ENCODE measurements at regions not wholly inside any gene's neighbourhood (a gene's known extent, or its start where the extent isn't known, plus 50 kb on each side); places are given as distances from the start of the nearest gene placed in this dataset.
A peak's percentile ranks its signal among the peaks of the same experiment; 100 is the strongest.
"Not testable (repeated sequence)": the region's sequence is repeated elsewhere in the genome, so short reads cannot be mapped to it uniquely, and the experiment has no call there.

DNA sequence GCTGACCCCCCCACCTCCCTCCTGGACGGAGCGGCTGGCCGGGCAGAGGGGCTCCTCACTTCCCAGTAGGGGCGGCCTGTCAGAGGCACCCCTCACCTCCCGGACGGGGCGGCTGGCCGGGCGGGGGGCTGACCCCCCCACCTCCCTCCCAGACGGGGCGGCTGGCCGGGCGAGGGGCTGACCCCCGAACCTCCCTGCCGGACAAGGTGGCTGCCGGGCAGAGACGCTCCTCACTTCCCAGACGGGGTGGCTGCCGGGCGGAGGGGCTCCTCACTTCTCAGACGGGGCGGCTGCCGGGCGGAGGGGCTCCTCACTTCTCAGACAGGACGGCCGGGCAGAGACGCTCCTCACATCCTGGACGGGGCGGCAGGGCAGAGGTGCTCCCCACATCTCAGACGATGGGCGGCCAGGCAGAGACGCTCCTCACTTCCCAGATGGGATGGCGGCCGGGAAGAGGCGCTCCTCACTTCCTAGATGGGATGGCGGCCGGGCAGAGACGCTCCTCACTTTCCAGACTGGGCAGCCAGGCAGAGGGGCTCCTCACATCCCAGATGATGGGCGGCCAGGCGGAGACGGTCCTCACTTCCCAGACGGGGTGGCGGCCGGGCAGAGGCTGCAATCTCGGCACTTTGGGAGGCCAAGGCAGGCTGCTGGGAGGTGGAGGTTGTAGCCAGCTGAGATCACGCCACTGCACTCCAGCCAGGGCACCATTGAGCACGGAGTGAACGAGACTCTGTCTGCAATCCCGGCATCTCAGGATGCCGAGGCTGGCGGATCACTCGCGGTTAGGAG lies 66.2 kb upstream of the PAPPA2 start:
- not testable (repeated sequence) for DNase-seq (ENCODE audit: low read depth in 1 of 2, low spot score in 1 of 2)

DNA sequence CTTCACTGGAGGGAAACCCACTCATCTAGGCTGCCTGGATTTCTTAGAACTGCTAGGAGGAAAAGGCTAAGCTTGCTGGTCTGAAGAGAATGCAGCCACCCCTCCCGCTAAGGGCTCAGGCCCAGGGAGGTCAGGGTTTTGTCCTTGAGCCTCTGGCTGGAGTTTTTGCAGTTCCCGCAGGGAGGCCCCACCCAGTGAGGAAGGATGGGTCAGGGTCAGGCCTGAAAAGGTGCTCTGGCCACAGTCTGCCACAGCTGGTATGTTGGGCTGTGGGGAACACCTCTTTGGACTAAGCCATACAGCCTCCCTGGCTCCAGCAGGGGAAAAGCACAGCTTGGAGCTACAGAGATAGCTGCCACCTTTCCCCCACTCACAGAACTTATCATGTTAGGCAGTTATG lies 71.4 kb upstream of the PAPPA2 start:
- DNase-seq (ENCODE audit: low read depth in 1 of 2, low spot score in 1 of 2), result no peak

DNA sequence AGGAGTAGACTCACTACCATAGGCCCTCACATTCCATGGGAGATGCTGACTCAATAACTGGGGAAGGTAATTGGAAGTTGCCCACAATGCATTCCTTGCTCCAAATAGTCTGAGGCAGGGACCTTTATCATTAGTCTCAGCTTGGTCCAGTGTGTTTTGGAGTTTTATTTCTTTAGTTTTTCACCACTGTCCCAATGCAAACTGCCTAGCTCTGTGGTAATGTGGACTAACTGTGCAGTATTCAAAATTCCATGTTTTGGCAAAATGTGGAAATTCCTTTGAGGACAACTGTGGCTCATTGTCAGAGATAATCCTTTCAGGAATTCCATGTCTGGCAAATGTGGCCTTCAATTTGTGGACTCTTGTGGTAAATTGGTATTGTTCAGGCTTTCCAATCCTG lies 78.1 kb upstream of the PAPPA2 start:
- no peak for DNase-seq (ENCODE audit: low read depth in 1 of 2, low spot score in 1 of 2)

DNA sequence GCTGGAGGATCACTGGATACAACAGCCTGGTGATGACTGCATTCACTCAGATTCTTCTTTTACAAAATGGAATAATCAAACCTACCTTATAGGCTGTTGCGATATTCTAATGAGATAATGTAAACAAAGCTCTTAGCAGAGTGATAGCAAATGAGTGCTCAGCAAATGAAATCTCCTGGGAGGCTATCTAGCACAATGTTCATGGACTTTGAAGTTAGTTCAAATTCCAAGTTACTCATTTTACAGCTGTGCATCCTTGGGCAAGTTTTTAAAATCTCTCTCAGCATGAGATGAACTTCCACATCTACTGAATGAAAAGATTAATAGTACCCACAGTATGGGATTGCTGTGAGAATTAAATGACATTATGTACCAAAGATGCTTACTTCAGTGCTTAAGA lies 80.8 kb upstream of the PAPPA2 start:
- DNase-seq (ENCODE audit: low read depth in 1 of 2, low spot score in 1 of 2), result no peak

DNA sequence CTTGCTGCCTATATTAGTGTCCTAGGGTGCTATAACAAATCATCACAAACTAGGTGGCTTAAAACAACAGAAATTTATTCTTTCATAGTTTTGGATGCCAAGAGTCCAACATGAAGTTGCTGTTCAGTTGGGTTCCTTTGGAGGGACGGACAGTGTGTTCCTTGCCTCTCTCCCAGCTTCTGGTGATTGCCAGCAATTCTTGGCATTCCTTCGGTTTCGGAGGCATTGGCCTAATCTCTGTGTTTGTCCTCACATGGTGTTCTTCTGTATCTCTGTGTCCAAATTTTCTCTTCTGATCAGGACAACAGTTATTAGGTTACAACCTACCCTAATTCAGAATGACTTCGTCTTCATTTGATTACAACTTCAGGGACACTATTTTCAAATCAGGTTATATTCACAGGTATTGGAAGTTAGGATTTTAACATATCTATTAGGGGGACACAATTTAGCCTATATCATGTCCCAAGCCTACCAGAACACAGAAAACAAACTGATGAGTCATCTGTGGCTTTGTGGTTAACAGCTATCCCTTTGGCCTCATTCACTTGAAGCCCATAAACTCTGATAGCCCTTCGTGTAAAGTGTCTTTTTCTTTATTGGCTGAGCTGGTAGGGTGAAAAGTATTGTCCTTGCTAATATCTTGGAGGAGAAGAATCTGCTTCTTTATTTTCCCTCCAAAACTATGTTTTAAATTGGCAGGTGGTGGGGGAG lies 83.2 kb upstream of the PAPPA2 start:
- DNase-seq (ENCODE audit: low read depth in 1 of 2, low spot score in 1 of 2), result no peak

DNA sequence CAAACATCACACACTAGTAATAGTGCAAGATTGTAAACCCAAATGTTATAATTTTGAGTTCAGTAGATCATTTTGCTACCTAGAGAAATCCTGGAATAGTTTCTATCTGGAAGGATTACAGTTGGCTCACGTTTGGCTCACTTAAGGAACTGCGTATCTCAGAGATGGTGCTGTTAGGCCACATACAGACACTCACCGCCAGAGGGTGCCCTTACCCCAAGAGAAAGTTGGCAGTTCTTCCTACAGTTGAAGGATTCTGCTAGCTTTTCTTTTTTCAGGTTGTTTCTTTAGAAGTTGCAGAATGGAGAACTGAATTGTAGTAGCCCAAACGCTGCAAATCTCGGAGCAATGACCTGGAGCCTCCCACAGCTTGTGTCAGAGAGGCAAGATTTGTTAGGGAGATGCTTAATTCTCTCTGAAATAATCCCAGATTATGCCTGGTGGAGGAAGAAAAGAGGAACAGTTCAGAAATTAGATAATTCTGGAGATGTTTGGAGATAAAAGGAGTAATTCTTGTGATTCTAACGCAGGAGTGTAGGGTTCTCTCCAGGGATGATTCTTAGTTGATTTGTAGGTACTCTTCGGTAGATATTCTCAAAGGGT lies 87.9 kb upstream of the PAPPA2 start:
- DNase-seq (ENCODE audit: low read depth in 1 of 2, low spot score in 1 of 2), result peak; percentile 6 to 11

DNA sequence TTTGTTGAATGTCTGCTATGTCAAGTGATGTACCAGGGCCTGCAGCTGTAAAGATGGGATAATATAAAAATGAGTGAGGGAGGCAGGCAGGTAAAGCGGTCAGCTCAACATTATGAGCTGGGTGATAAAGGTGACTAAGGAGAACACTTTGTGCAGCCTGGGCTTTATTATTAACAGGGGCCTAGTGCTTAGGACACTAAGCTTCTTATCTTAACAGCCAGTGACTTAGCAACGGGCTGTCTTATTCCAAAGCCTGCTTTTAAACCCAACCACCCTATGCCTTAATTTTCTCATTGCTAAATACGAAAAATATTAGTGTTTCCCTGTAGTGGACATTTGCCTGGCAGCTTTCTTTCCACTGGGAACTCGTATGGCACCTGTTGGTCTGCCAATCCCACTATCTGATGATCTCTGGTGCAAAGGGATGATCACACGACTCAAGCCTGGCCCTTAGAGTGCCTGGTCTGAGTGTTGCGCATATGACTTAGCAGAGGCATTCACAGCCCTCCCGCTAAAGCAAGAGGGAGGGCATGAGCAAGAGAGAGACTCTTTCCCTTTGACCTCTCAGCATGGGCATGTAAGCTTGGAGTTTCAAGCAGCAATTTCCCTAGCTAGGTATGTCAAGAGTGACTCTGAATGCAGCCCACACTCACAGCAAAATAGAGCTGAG lies 98.6 kb upstream of the PAPPA2 start:
- no peak for DNase-seq (ENCODE audit: low read depth in 1 of 2, low spot score in 1 of 2)

DNA sequence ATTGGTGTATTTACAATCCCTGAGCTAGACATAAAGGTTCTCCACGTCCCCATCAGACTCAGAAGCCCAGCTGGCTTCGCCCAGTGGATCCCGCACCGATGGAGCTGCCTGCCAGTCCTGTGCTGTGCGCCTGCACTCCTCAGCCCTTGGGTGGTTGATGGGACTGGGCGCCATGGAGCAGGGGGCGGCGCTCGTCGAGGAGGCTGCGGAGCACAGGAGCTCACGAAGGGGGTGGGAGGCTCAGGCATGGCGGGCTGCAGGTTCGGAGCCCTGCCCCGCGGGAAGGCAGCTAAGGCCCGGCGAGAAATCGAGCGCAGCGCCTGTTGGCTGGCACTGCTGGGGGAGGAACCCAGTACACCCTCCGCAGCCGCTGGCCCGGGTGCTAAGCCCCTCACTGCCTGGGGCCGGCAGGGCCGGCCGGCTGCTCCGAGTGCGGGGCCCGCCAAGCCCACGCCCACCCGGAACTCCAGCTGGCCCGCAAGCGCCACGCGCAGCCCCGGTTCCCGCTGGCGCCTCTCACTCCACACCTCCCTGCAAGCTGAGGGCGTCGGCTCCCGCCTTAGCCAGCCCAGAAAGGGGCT lies 113.8 kb upstream of the PAPPA2 start:
- DNase-seq (ENCODE audit: low read depth in 1 of 2, low spot score in 1 of 2), result not testable (repeated sequence)

DNA sequence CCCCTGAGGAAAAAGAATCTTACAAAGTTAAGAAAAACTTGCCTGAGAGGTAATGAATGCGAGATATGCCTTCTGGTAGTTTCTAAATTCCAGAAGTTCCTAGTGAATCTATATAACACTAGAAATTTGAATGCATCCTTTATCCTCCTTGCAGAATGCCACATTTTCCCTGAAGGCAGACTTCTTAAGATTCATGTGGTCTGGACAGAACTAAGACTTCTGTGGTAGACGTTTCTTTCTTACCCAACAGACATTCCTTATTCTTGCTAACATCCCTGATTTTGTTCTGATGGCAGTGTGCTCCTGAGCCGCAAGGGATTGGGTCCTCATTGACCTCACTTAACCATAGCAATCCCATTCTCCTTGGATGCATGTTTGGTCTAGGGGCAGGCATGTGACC lies 121.3 kb upstream of the PAPPA2 start:
- no peak for DNase-seq (ENCODE audit: low read depth in 1 of 2, low spot score in 1 of 2)

DNA sequence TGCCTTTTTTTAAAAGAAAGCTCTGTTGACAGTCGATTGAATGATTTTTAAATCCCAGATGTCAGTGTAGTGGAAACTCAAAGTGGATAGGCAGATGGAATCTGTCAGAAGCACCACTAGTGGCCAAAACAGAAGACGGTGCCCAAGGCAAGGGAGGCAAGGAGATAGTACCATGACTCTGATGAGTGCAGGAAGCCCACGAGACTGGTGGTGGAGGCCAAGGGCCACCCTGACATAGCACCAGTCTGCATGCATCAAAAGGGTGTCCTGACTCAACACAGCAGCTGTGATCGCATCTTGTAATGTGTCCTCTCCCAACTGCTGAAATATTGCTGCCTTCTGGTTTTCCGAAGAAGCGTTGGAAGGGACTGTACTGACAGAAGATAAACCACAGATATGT lies 124.1 kb upstream of the PAPPA2 start:
- no peak for DNase-seq (ENCODE audit: low read depth in 1 of 2, low spot score in 1 of 2)

DNA sequence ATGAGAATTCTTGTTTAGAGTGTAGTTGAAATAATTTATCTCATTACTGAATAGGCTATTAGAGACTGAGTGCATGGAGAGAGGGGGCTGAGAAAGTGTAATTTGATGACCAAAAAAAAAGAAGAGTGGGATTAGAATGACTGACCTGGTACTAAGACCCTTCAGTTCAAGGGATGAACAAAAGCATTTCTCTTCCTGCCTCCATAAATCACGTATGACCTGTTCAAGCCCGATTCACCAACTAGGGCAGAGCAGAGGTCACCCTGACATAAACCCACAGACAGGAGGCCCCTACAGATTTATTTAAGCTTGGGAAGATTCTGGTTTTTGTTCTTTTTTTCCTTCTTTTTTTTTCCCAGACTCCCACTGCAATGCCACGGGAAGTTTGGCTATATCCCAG lies 123.7 kb upstream of the COP1 start:
- no peak for DNase-seq (ENCODE audit: low read depth in 1 of 2, low spot score in 1 of 2)

DNA sequence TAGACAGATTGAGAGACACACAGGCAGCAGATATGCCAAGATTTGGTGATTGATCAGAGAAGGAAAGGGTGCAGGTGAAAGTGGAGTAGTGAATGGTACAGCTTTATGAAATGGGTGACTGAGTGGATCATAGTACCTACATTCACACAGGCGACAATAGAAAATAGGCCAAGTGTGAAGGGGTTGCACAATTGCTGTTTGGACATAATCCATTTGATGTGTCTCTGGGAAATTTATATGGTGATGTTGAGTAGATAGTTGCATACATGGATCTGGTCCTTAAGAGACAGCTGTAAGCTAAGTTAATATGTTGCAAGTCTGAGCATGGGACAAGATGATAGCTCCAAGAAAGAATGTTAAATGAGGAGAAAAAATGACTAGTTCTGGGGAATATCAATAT lies 118.6 kb upstream of the COP1 start:
- DNase-seq (ENCODE audit: low read depth in 1 of 2, low spot score in 1 of 2), result no peak

DNA sequence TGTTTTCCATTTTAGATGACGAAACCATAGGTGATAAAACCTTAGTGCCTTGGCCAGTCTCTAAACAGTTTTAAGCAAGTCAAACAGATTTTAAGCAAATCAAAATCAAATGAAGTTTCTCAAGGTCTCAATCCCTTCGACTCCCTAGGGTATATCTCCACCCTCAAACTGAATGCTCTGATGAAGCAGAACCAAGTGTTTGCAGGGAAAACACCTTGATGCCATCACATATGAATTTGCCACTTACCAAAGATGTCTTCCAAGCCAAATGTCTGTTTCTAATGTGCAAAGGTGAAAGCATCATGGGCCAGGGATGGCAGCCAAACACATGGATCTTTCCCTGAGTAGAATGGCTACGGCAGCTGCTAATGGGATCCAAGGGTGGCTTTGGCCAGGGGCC lies 116.4 kb upstream of the COP1 start:
- DNase-seq (ENCODE audit: low read depth in 1 of 2, low spot score in 1 of 2), result no peak

DNA sequence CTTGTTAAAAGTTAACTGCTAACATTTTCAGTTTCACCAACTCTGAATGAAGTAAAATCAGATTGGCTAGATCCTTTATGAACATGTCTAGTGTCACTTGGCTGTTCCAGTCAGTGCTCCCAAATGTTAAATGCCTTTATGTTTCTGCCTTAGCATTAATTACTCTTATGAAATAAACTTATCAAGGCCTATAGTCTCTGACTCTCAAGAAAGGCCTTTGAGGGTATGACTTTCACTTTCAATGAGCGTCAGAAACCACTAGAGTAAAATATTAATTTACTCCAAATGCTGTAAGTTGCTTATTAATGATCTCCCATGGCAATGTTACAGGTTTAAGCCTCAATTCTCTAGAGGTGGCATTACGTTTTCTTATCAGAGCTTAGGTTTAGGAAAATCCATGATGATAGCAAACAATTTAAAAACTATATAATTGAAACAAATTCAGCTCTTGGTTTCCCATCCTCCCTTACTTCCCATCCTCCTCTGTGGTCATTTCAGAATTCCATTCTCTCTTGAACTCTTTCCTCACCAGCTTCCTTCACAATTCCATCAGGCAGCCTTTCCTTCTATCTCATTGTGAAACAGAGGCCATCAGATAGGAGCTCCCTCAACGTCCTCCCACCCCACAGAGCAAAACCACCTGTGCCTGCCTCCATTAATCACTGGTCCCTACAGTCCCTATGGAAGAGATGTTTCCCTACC lies 108.6 kb upstream of the COP1 start:
- no peak for DNase-seq (ENCODE audit: low read depth in 1 of 2, low spot score in 1 of 2)

DNA sequence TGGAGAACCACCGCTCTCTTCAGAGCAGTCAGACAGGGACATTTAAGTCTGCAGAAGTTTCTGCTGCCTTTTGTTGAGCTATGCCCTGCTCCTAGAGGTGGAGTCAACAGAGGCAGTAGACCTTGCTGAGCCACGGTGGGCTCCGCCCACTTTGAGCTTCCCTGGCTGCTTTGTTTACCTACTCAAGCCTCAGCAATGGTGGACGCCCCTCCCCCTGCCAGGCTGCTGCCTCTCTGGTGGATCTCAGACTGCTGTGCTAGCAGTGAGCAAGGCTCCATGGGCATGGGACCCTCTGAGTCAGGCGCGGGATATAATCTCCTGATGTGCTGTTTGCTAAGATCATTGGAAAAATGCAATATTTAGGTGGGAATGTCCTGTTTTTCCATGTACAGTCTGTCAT lies 89.5 kb upstream of the COP1 start:
- DNase-seq (ENCODE audit: low read depth in 1 of 2, low spot score in 1 of 2), result not testable (repeated sequence)

DNA sequence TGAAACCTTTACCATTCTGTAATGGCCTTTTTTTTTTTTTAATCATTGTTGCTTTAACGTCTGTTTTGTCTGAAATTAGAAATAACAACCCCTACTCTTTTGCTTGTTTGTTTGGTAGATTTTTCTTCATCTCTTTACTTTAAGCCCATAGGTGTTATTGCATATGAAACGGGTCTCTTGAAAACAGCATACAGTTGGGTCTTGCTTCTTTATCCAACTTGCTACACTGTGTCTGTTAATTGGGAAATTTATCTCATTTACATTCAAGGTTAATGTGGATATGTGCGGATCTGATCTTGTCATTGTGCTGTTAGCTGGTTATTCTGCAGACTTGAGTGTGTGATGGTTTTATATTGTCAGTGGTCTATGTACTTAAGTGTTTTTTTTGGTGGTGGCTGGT lies 78.9 kb upstream of the COP1 start:
- DNase-seq (ENCODE audit: low read depth in 1 of 2, low spot score in 1 of 2), result no peak

DNA sequence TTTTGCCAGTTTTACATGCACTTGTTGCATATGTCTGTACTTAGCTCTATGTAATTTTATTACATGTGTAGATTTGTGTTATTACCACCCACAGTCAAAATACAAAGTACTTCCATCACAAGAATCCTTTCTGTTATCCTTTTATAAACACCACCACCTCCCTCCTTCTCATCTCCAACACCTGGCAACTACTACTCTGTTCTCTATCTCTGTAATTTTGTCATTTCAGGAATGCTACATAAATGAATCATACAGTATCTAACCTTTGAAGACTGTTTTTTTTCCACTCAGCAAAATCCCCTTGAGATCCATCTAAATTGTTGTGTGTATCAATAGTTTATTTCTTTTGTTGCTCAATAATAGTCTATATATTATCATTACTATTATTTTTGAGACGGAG lies 64.5 kb upstream of the COP1 start:
- DNase-seq (ENCODE audit: low read depth in 1 of 2, low spot score in 1 of 2), result no peak
